B cell (primary cell): ENCODE measurements at regions not wholly inside any gene's neighbourhood (a gene's known extent, or its start where the extent isn't known, plus 50 kb on each side); places are given as distances from the start of the nearest gene placed in this dataset.
"Not testable (repeated sequence)": the region's sequence is repeated elsewhere in the genome, so short reads cannot be mapped to it uniquely, and the experiment has no call there.

Experiments
- EZH2 ChIP-seq: IDR thresholded peaks from 2 replicates; pipeline ENCODE4 v1.6.1; 2012; ENCODE audit warnings: borderline replicate concordance, low read depth, mild to moderate bottlenecking, moderate library complexity, low read length; ENCODE audit not compliant: insufficient read depth, poor library complexity, severe bottlenecking
- TF ChIP-seq, protein P1 (sequence below): fragments of 200-600 bp; IDR thresholded peaks from one replicate; pipeline ENCODE4 v1.8.0; 2022; ENCODE audit warnings: antibody characterized with exemption, mild to moderate bottlenecking

DNA sequence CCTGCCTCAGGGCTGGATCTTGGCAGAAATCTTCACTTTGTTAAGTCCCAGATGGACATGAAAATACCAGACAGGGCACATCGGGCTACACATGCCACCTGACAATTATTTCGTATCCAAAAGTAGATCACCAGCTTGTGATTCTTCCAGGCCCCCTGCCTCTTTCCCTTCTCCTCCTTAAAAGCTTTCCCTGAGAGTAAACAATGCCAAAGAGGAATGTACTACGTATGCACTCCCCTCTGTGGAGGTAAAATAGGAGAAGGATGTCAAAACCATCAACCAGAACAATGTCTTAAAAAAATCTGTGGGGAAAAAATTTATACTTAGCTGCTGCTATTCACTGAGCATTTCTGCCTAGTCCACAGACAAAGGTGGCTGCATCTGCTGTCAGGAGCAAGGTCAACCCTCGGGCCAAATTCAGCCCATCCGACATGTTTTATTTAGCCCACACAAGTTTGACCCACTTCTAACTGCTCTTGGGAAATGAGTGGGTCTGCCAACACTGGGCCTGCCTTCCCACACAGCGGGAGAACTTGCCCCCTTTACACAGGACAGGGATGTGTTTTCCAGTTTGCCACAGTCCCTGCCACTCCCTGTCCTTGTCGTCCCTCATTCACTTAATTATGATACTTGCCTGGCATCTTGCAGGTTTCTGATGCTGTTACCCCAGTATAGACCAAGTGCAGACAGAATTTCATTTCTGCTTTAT, 74.7 kb upstream of the NBPF26 start:
- TF ChIP-seq EZH2, result not testable (repeated sequence)
- TF ChIP-seq, protein P1, sequence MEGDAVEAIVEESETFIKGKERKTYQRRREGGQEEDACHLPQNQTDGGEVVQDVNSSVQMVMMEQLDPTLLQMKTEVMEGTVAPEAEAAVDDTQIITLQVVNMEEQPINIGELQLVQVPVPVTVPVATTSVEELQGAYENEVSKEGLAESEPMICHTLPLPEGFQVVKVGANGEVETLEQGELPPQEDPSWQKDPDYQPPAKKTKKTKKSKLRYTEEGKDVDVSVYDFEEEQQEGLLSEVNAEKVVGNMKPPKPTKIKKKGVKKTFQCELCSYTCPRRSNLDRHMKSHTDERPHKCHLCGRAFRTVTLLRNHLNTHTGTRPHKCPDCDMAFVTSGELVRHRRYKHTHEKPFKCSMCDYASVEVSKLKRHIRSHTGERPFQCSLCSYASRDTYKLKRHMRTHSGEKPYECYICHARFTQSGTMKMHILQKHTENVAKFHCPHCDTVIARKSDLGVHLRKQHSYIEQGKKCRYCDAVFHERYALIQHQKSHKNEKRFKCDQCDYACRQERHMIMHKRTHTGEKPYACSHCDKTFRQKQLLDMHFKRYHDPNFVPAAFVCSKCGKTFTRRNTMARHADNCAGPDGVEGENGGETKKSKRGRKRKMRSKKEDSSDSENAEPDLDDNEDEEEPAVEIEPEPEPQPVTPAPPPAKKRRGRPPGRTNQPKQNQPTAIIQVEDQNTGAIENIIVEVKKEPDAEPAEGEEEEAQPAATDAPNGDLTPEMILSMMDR, result not testable (repeated sequence)
